ENCODE measurements at regions not wholly inside any gene's neighbourhood (a gene's known extent, or its start where the extent isn't known, plus 50 kb on each side); places are given as distances from the start of the nearest gene placed in this dataset.

GRCh38 chr6:80480421-80481157 lies 374.1 kb downstream of the BCKDHB start:
- DNase-seq = no peak

- DNase-seq = no peak
Measured at GRCh38 chr6:80478030-80478429, 371.6 kb downstream of the BCKDHB start.

- no peak for DNase-seq
Measured at GRCh38 chr6:80477591-80477990, 371.1 kb downstream of the BCKDHB start.

- no peak for DNase-seq
Measured at GRCh38 chr6:80472271-80472670, 365.8 kb downstream of the BCKDHB start.

GRCh38 chr6:80469977-80470376 lies 363.5 kb downstream of the BCKDHB start:
- DNase-seq = no peak

- no peak for DNase-seq
Measured at GRCh38 chr6:80468398-80468797, 361.9 kb downstream of the BCKDHB start.

- DNase-seq = no peak
Measured at GRCh38 chr6:80467408-80467807, 360.9 kb downstream of the BCKDHB start.

GRCh38 chr6:80466981-80467380 lies 360.5 kb downstream of the BCKDHB start:
- no peak for DNase-seq

- DNase-seq = no peak
Measured at GRCh38 chr6:80465513-80465912, 359.0 kb downstream of the BCKDHB start.

- DNase-seq = no peak
Measured at GRCh38 chr6:80464901-80465300, 358.4 kb downstream of the BCKDHB start.

- DNase-seq = no peak
Measured at GRCh38 chr6:80463197-80463596, 356.7 kb downstream of the BCKDHB start.

GRCh38 chr6:80460257-80460865 lies 353.9 kb downstream of the BCKDHB start:
- DNase-seq = no peak

- no peak for DNase-seq
Measured at GRCh38 chr6:80457439-80457933, 351.0 kb downstream of the BCKDHB start.

GRCh38 chr6:80456724-80457438 lies 350.4 kb downstream of the BCKDHB start:
- no peak for DNase-seq

GRCh38 chr6:80454661-80455365 lies 348.3 kb downstream of the BCKDHB start:
- DNase-seq = no peak

- DNase-seq = no peak
Measured at GRCh38 chr6:80454197-80454596, 347.7 kb downstream of the BCKDHB start.

GRCh38 chr6:80449726-80450125 lies 343.3 kb downstream of the BCKDHB start:
- DNase-seq = no peak

- DNase-seq = no peak
Measured at GRCh38 chr6:80446454-80447045, 340.1 kb downstream of the BCKDHB start.

GRCh38 chr6:80445751-80446150 lies 339.3 kb downstream of the BCKDHB start:
- DNase-seq = no peak

- DNase-seq = no peak
Measured at GRCh38 chr6:80442366-80442765, 335.9 kb downstream of the BCKDHB start.

- DNase-seq = no peak
Measured at GRCh38 chr6:80441131-80441530, 334.7 kb downstream of the BCKDHB start.

GRCh38 chr6:80440496-80441115 lies 334.1 kb downstream of the BCKDHB start:
- DNase-seq = no peak
